ENCODE measurements at regions not wholly inside any gene's neighbourhood (a gene's known extent, or its start where the extent isn't known, plus 50 kb on each side); places are given as distances from the start of the nearest gene placed in this dataset.

- TF ChIP-seq CTCF (conservative IDR thresholded peaks at IDR 0.05; ENCODE audit: low read depth, low read length) = no peak
- DNase-seq (ENCODE audit: low read depth) = no peak
- no peak overlapping the region for H3K4me3 ChIP-seq (ENCODE audit: low read length)
These were observed 934.8 kb upstream of the GYPC start for GRCh38 chr2:125721072-125721721.

- no peak for TF ChIP-seq CTCF (conservative IDR thresholded peaks at IDR 0.05; ENCODE audit: low read depth, low read length)
- no peak for DNase-seq (ENCODE audit: low read depth)
- H3K4me3 ChIP-seq (ENCODE audit: low read length) = no peak overlapping the region
These were observed 925.0 kb upstream of the GYPC start for GRCh38 chr2:125730921-125731320.

- no peak for TF ChIP-seq CTCF (conservative IDR thresholded peaks at IDR 0.05; ENCODE audit: low read depth, low read length)
- no peak overlapping the region for H3K4me3 ChIP-seq (ENCODE audit: low read length)
- no peak for DNase-seq (ENCODE audit: low read depth)
These were observed 919.7 kb upstream of the GYPC start for GRCh38 chr2:125736306-125736705.

GRCh38 chr2:125745514-125745913 is 910.4 kb upstream of the GYPC start:
- TF ChIP-seq CTCF (conservative IDR thresholded peaks at IDR 0.05; ENCODE audit: low read depth, low read length) = no peak
- no peak overlapping the region for H3K4me3 ChIP-seq (ENCODE audit: low read length)
- no peak for DNase-seq (ENCODE audit: low read depth)

- no peak for TF ChIP-seq CTCF (conservative IDR thresholded peaks at IDR 0.05; ENCODE audit: low read depth, low read length)
- H3K4me3 ChIP-seq (ENCODE audit: low read length) = no peak overlapping the region
- DNase-seq (ENCODE audit: low read depth) = no peak
These were observed 909.4 kb upstream of the GYPC start for GRCh38 chr2:125746321-125747164.

- no peak for DNase-seq (ENCODE audit: low read depth)
- TF ChIP-seq CTCF (conservative IDR thresholded peaks at IDR 0.05; ENCODE audit: low read depth, low read length) = no peak
These were observed 908.9 kb upstream of the GYPC start for GRCh38 chr2:125747165-125747425.

GRCh38 chr2:125756431-125756830 is 899.5 kb upstream of the GYPC start:
- no peak overlapping the region for H3K4me3 ChIP-seq (ENCODE audit: low read length)
- DNase-seq (ENCODE audit: low read depth) = no peak
- no peak for TF ChIP-seq CTCF (conservative IDR thresholded peaks at IDR 0.05; ENCODE audit: low read depth, low read length)

More at GRCh38 chr2:125747165-125747425, 908.9 kb upstream of the GYPC start:
- H3K4me3 ChIP-seq (ENCODE audit: low read length) = no peak overlapping the region
